Epithelial cell of proximal tubule (primary cell): ENCODE measurements at regions not wholly inside any gene's neighbourhood (a gene's known extent, or its start where the extent isn't known, plus 50 kb on each side); places are given as distances from the start of the nearest gene placed in this dataset.
"Not testable (repeated sequence)": the region's sequence is repeated elsewhere in the genome, so short reads cannot be mapped to it uniquely, and the experiment has no call there.

Experiments used
- DNase-seq: peaks from one replicate; pipeline ENCODE4 v3.0.0-alpha.2; 2011; ENCODE audit warnings: low read depth
- H3K4me3 ChIP-seq: 2 replicates; pipeline ENCODE4 v1.5.1; 2011; ENCODE audit warnings: low read depth, mild to moderate bottlenecking, low read length
- CTCF ChIP-seq: conservative IDR thresholded peaks from 2 replicates; pipeline ENCODE4 v1.5.1; 2012; ENCODE audit warnings: low read depth, mild to moderate bottlenecking, low read length

- H3K4me3 ChIP-seq: no peak overlapping the region
- no peak for DNase-seq
- no peak for TF ChIP-seq CTCF
Measured at GRCh38 chr18:54662986-54663385, 71.9 kb downstream of the DYNAP start.

GRCh38 chr18:54669701-54670100, 78.7 kb downstream of the DYNAP start:
- H3K4me3 ChIP-seq, DNase-seq: not testable (repeated sequence)

- peak; percentile 63 for TF ChIP-seq CTCF
- no peak for DNase-seq
- H3K4me3 ChIP-seq: no peak overlapping the region
Measured at GRCh38 chr18:54671291-54671881, 80.3 kb downstream of the DYNAP start.

- no peak overlapping the region for H3K4me3 ChIP-seq
- TF ChIP-seq CTCF: no peak
- no peak for DNase-seq
Measured at GRCh38 chr18:54672109-54672508, 81.1 kb downstream of the DYNAP start.

- H3K4me3 ChIP-seq: no peak overlapping the region
- no peak for DNase-seq
- TF ChIP-seq CTCF: no peak
Measured at GRCh38 chr18:54672846-54673475, 81.9 kb downstream of the DYNAP start.

- H3K4me3 ChIP-seq: no peak overlapping the region
- no peak for TF ChIP-seq CTCF
- DNase-seq: no peak
Measured at GRCh38 chr18:54673936-54674335, 82.9 kb downstream of the DYNAP start.

- no peak for DNase-seq
- TF ChIP-seq CTCF: no peak
- H3K4me3 ChIP-seq: no peak overlapping the region
Measured at GRCh38 chr18:54675076-54675475, 84.0 kb downstream of the DYNAP start.
